NCI-H2081 (cell line): ENCODE measurements at regions not wholly inside any gene's neighbourhood (a gene's known extent, or its start where the extent isn't known, plus 50 kb on each side); places are given as distances from the start of the nearest gene placed in this dataset.
"Not testable (repeated sequence)": the region's sequence is repeated elsewhere in the genome, so short reads cannot be mapped to it uniquely, and the experiment has no call there.

ENCODE experiments used
- DNase-seq, 2 experiments: peaks; one replicate each; lab custom pipeline; 2025; lab: John Stamatoyannopoulos, UW

GRCh38 chr10:33007731-33008381, 49.8 kb upstream of the ITGB1 start:
- not testable (repeated sequence) for DNase-seq
